ENCODE measurements at regions not wholly inside any gene's neighbourhood (a gene's known extent, or its start where the extent isn't known, plus 50 kb on each side); places are given as distances from the start of the nearest gene placed in this dataset.

DNA sequence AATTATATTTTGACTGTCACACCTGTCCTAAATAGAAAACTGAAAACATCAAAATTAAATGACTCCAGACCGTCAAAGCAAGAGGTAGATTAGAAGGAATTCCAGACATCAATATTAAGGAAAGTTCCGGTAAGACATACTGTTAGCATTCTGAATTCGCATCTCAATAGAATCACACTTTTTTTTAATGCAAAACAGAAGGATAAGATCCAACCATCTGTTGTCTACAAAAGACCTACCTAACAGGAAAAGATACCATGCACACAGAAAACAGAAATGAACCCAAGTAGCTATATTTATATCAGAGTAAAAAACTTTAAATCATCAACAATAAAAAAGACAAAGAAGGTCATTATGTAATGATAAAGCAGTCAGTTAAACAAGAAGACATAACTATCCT, 145.0 kb downstream of the TMX3 start:
- Histone ChIP-seq H3K23ac (ENCODE audit: insufficient read length) (no peak overlapping the region), H2BK15ac (ENCODE audit: low read length) (no peak overlapping the region), H2BK120ac (replicated peaks; ENCODE audit: low read depth, low read length) (no peak overlapping the region), H3K9me3 (ENCODE audit: insufficient read depth in 2 of 2, low read depth in 1 of 2, low read length in 1 of 2) (peaks cover 0 to 2% of the 10 kb centered on the region in 2 experiments; a peak in 1 of 4 replicates), H4K20me1 (replicated peaks in 1 of 2; ENCODE audit: control insufficient read depth in 1 of 2, insufficient read depth in 2 of 2, low read length in 2 of 2) (no peaks in the 10 kb centered on the region), H2BK5ac (ENCODE audit: low read depth, low read length) (no peak overlapping the region), H2AFZ (ENCODE audit: low read length) (no peak overlapping the region), H4K91ac (replicated peaks; ENCODE audit: insufficient read length, low read length) (no peak overlapping the region), H2AK5ac (ENCODE audit: low read depth, low read length) (no peak overlapping the region), H3K56ac (replicated peaks; ENCODE audit: insufficient read length, low read depth, low read length) (no peak overlapping the region), H3K36me3 (ENCODE audit: control insufficient read depth in 2 of 4, insufficient read depth in 4 of 4, low read length in 3 of 4) (no peaks in the 10 kb centered on the region), H3K4me1 (replicated peaks in 1 of 4; ENCODE audit: control insufficient read depth in 3 of 4, insufficient read depth in 4 of 4, low read length in 3 of 4) (peaks cover 0 to 1% (median under 1%) of the 10 kb centered on the region in 4 experiments; a peak in 2 of 7 replicates), H3K23me2 (ENCODE audit: low read depth, low read length) (peaks cover 2% of the 10 kb centered on the region; the same call in 1 of the 2 replicates), H3K79me2 (ENCODE audit: control insufficient read depth in 1 of 2, insufficient read depth in 2 of 2, low read length in 2 of 2) (no peaks in the 10 kb centered on the region), H3K4me2 (ENCODE audit: insufficient read depth in 1 of 2, low read depth in 2 of 2, low read length in 2 of 2) (no peak overlapping the region), H3K79me1 (ENCODE audit: low read depth, low read length) (no peaks in the 10 kb centered on the region), H3K27ac (ENCODE audit: low read depth, low read length) (no peak overlapping the region), H3K27me3 (replicated peaks in 1 of 4; ENCODE audit: control insufficient read depth in 3 of 4, extremely low read depth in 1 of 4, insufficient read depth in 3 of 4, low read length in 3 of 4) (no peaks in the 10 kb centered on the region), H3K4ac (replicated peaks; ENCODE audit: insufficient read length, low read depth, low read length) (no peak overlapping the region), H4K5ac (ENCODE audit: insufficient read length, low read depth, low read length) (no peak overlapping the region), H3K9ac (replicated peaks in 1 of 4; ENCODE audit: extremely low read depth in 1 of 4, low read depth in 3 of 4, low read length in 3 of 4) (no peak overlapping the region), H2BK12ac (ENCODE audit: low read depth, low read length) (no peak overlapping the region), H2BK20ac (ENCODE audit: low read length) (no peak overlapping the region), H3K4me3 (ENCODE audit: extremely low read depth in 1 of 4, insufficient read depth in 2 of 4, low read depth in 3 of 4, low read length in 4 of 4) (no peak overlapping the region), H4K8ac (ENCODE audit: extremely low read depth, insufficient read depth, low read length) (no peak overlapping the region), H3K14ac (ENCODE audit: insufficient read length) (no peak overlapping the region), H3K18ac (ENCODE audit: extremely low read depth, low read length) (no peak overlapping the region)
- DNase-seq (ENCODE audit: low read depth in 1 of 2, low spot score in 2 of 2) (no peak), FAIRE-seq (no peak)
- 91% methylated on average over 3 of the region's 3 CpGs; no CpG with 5 or more reads in 1 of the 2 experiments for WGBS, 2 experiments (ENCODE audit: extremely low coverage in 1 of 2, insufficient coverage in 1 of 2, insufficient read length in 1 of 2, insufficient replicate concordance in 2 of 2, low coverage in 1 of 2, low lambda C conversion rate in 2 of 2, missing lambda C conversion rate in 1 of 2)
- CTCF ChIA-PET (ENCODE audit: partially characterized antibody) = no interaction called here
- POLR2A ChIA-PET (ENCODE audit: partially characterized antibody) = no interaction called here
- TF ChIP-seq EGR1 (IDR thresholded peaks at IDR 0.05; ENCODE audit: borderline replicate concordance, low read depth, low read length) = no peak
- no peak for TF ChIP-seq RFX5 (IDR thresholded peaks at IDR 0.05; ENCODE audit: borderline replicate concordance, low read depth, low read length)
- TF ChIP-seq SP2 (IDR thresholded peaks at IDR 0.05; ENCODE audit: low read length) = no peak
- no peak for TF ChIP-seq CHD1 (IDR thresholded peaks at IDR 0.05; ENCODE audit: low read depth, low read length)
- no peak for TF ChIP-seq CEBPB (IDR thresholded peaks at IDR 0.05; ENCODE audit: low read depth, low read length)
- no peak for TF ChIP-seq HDAC2 (IDR thresholded peaks at IDR 0.05; ENCODE audit: borderline replicate concordance in 1 of 2, low read depth in 2 of 2, low read length in 2 of 2)
- TF ChIP-seq RBBP5 (IDR thresholded peaks at IDR 0.05; ENCODE audit: borderline replicate concordance, low read depth, low read length) = no peak
